Stomach (tissue), 4 donors: ENCODE measurements at regions not wholly inside any gene's neighbourhood (a gene's known extent, or its start where the extent isn't known, plus 50 kb on each side); places are given as distances from the start of the nearest gene placed in this dataset.

Experiments used
- POLR2A ChIP-seq, 4 donors: fragments of 450-650 bp; IDR thresholded peaks; one replicate each; pipeline ENCODE4 v1.6.1; 2016; ENCODE audit warnings: antibody characterized with exemption in 4 of 4, control low read depth in 2 of 4, mild to moderate bottlenecking in 1 of 4, moderate library complexity in 1 of 4
- POLR2AphosphoS5 ChIP-seq, 3 donors: sonication (generic); formaldehyde crosslinking; IDR thresholded peaks; one replicate each; pipeline ENCODE4 v1.6.1; 2016; ENCODE audit warnings: antibody characterized with exemption in 3 of 3
- TF ChIP-seq, protein P1 (sequence below), 7 experiments: fragments of 450-650 bp in 4 of 7; fragments of 200-600 bp in 3 of 7; sonication (generic) in 3 of 7; IDR thresholded peaks; one replicate each; pipeline ENCODE4 v1.5.1; 2016 to 2019; ENCODE audit warnings: antibody characterized with exemption in 7 of 7, control low read depth in 2 of 7, mild to moderate bottlenecking in 1 of 7

GRCh38 chr7:25615003-25615402, 386.7 kb upstream of the NPVF start:
- TF ChIP-seq, protein P1, sequence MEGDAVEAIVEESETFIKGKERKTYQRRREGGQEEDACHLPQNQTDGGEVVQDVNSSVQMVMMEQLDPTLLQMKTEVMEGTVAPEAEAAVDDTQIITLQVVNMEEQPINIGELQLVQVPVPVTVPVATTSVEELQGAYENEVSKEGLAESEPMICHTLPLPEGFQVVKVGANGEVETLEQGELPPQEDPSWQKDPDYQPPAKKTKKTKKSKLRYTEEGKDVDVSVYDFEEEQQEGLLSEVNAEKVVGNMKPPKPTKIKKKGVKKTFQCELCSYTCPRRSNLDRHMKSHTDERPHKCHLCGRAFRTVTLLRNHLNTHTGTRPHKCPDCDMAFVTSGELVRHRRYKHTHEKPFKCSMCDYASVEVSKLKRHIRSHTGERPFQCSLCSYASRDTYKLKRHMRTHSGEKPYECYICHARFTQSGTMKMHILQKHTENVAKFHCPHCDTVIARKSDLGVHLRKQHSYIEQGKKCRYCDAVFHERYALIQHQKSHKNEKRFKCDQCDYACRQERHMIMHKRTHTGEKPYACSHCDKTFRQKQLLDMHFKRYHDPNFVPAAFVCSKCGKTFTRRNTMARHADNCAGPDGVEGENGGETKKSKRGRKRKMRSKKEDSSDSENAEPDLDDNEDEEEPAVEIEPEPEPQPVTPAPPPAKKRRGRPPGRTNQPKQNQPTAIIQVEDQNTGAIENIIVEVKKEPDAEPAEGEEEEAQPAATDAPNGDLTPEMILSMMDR (IDR thresholded peaks at IDR 0.05) = no peak
- TF ChIP-seq POLR2A (IDR thresholded peaks at IDR 0.05) (no peak), POLR2AphosphoS5 (IDR thresholded peaks at IDR 0.05) (no peak)
